ENCODE measurements at regions not wholly inside any gene's neighbourhood (a gene's known extent, or its start where the extent isn't known, plus 50 kb on each side); places are given as distances from the start of the nearest gene placed in this dataset.

- no peak for DNase-seq
Observed at GRCh38 chr18:45274026-45274425, 341.2 kb upstream of the SLC14A2 start.

- DNase-seq = no peak
Observed at GRCh38 chr18:45275367-45276113, 339.7 kb upstream of the SLC14A2 start.

- no peak for DNase-seq
Observed at GRCh38 chr18:45276878-45277277, 338.4 kb upstream of the SLC14A2 start.

GRCh38 chr18:45277908-45278307, 337.4 kb upstream of the SLC14A2 start:
- no peak for DNase-seq

GRCh38 chr18:45280481-45281276, 334.6 kb upstream of the SLC14A2 start:
- no peak for DNase-seq

- no peak for DNase-seq
Observed at GRCh38 chr18:45282101-45282812, 333.0 kb upstream of the SLC14A2 start.

GRCh38 chr18:45284174-45284573, 331.1 kb upstream of the SLC14A2 start:
- DNase-seq = no peak

- no peak for DNase-seq
Observed at GRCh38 chr18:45284851-45285250, 330.4 kb upstream of the SLC14A2 start.

- DNase-seq = no peak
Observed at GRCh38 chr18:45285251-45285650, 330.0 kb upstream of the SLC14A2 start.

GRCh38 chr18:45286431-45286830, 328.8 kb upstream of the SLC14A2 start:
- DNase-seq = no peak

- no peak for DNase-seq
Observed at GRCh38 chr18:45287531-45287930, 327.7 kb upstream of the SLC14A2 start.

GRCh38 chr18:45290364-45290763, 324.9 kb upstream of the SLC14A2 start:
- DNase-seq = no peak

- peak; percentile 48 for DNase-seq
Observed at GRCh38 chr18:45291621-45292615, 323.4 kb upstream of the SLC14A2 start.

GRCh38 chr18:45295388-45295787, 319.9 kb upstream of the SLC14A2 start:
- DNase-seq = no peak

- DNase-seq = no peak
Observed at GRCh38 chr18:45298986-45299385, 316.3 kb upstream of the SLC14A2 start.

- no peak for DNase-seq
Observed at GRCh38 chr18:45303026-45303425, 312.2 kb upstream of the SLC14A2 start.

- no peak for DNase-seq
Observed at GRCh38 chr18:45304558-45304957, 310.7 kb upstream of the SLC14A2 start.

GRCh38 chr18:45312555-45313126, 302.6 kb upstream of the SLC14A2 start:
- DNase-seq = no peak

- no peak for DNase-seq
Observed at GRCh38 chr18:45316127-45316526, 299.1 kb upstream of the SLC14A2 start.

GRCh38 chr18:45317948-45318640, 297.2 kb upstream of the SLC14A2 start:
- peak; percentile 51 for DNase-seq

GRCh38 chr18:45320724-45321123, 294.6 kb upstream of the SLC14A2 start:
- no peak for DNase-seq

Measured in NCI-H1105 (cell line).